K562 (cell line): ENCODE measurements at regions not wholly inside any gene's neighbourhood (a gene's known extent, or its start where the extent isn't known, plus 50 kb on each side); places are given as distances from the start of the nearest gene placed in this dataset.

ENCODE experiments used
- BCL6 ChIP-seq: fragments of 250-450 bp; sonication (Bioruptor Pico); IDR thresholded peaks from 2 replicates; pipeline ENCODE4 v1.4.0; 2020
- CTCF ChIP-seq, 3 experiments: IDR thresholded peaks in 2 of 3; conservative IDR thresholded peaks in 1 of 3; 2 replicates each; pipeline ENCODE4 v1.5.1; 2011 to 2012; ENCODE audit warnings: low read length in 3 of 3, mild to moderate bottlenecking in 3 of 3, control low read depth in 2 of 3, improper control_type of control experiment in 1 of 3, inconsistent platforms in 1 of 3, low read depth in 1 of 3, mixed read lengths in 1 of 3, moderate library complexity in 1 of 3; ENCODE audit not compliant: insufficient read depth in 2 of 3
- EZH2 ChIP-seq: IDR thresholded peaks from 2 replicates; pipeline ENCODE4 v1.6.1; 2012; ENCODE audit warnings: low read depth, mild to moderate bottlenecking, inconsistent platforms, low read length, borderline replicate concordance
- YY1 ChIP-seq, 3 experiments: IDR thresholded peaks; 2 replicates each; pipeline ENCODE4 v1.6.1; 2011; ENCODE audit warnings: low read length in 2 of 3, mild to moderate bottlenecking in 2 of 3, moderate library complexity in 2 of 3, borderline replicate concordance in 1 of 3, control low read depth in 1 of 3, low read depth in 1 of 3; ENCODE audit not compliant: insufficient read depth in 3 of 3, insufficient replicate concordance in 2 of 3, control insufficient read depth in 1 of 3, insufficient read length in 1 of 3; ENCODE audit errors: extremely low read depth in 1 of 3
- ZNF707 ChIP-seq: fragments of 250-450 bp; sonication (Bioruptor Pico); conservative IDR thresholded peaks from 2 replicates; pipeline ENCODE4 v1.8.0; 2022; ENCODE audit warnings: inconsistent platforms, mild to moderate bottlenecking, moderate library complexity

GRCh38 chr10:35992107-35992506 is 350.0 kb upstream of the FZD8 start:
- TF ChIP-seq EZH2, result no peak
- TF ChIP-seq CTCF (IDR thresholded peaks at IDR 0.05 in 2 of 3, conservative IDR thresholded peaks at IDR 0.05 in 1 of 3; ENCODE audit: insufficient read depth in 2 of 3, low read depth in 1 of 3, low read length in 3 of 3), result no peak
- no peak for TF ChIP-seq YY1 (IDR thresholded peaks at IDR 0.05; ENCODE audit: borderline replicate concordance in 1 of 3, control insufficient read depth in 1 of 3, extremely low read depth in 1 of 3, insufficient read depth in 3 of 3, insufficient read length in 1 of 3, insufficient replicate concordance in 2 of 3, low read depth in 1 of 3, low read length in 2 of 3)
- no peak for TF ChIP-seq BCL6 (CRISPR knock-in tag)
- no peak for TF ChIP-seq ZNF707 (CRISPR knock-in tag)
